ENCODE measurements at regions not wholly inside any gene's neighbourhood (a gene's known extent, or its start where the extent isn't known, plus 50 kb on each side); places are given as distances from the start of the nearest gene placed in this dataset.

DNA sequence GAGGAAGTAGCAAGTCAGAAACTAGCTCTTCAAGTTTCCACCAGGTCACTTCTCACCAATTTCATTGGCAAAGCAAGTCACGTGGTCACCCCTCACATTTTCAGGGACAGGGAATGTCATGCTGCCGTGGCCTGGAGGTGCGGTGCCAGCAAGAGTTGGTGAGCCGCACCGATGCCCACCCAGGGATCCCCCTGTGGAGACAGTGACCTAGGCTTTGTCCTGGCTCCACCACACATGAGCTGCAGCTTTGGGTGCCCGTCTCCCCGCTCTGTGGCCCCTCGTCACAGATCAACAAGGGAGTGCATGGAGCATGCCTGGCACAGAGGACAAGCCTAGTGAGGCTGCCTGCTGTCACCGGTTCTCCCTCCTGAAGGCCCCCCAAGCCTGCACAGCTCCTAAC lies 226.7 kb upstream of the PPP2R2D start:
- Histone ChIP-seq H3K4me2 (no peak overlapping the region), H3K4me3 (no peak overlapping the region), H3K9me3 (peaks cover 5% of the 10 kb centered on the region; the same call in 1 of the 3 replicates), H3K27ac (no peak overlapping the region), H3K4me1 (no peaks in the 10 kb centered on the region)
- ChIA-PET CTCF (no interaction called here), POLR2A (no interaction called here)
- ATAC-seq (no peak), DNase-seq (ENCODE audit: low read depth in 1 of 2, low spot score in 1 of 2) (no peak), FAIRE-seq (no peak)
- 13% methylated on average over 9 of the region's 9 CpGs for WGBS (ENCODE audit: missing lambda C conversion rate)
- TF ChIP-seq KDM1A (IDR thresholded peaks at IDR 0.05; ENCODE audit: low read depth) = no peak
- no peak for TF ChIP-seq HEYL (CRISPR knock-in tag; IDR thresholded peaks at IDR 0.05)
- TF ChIP-seq, protein P1, sequence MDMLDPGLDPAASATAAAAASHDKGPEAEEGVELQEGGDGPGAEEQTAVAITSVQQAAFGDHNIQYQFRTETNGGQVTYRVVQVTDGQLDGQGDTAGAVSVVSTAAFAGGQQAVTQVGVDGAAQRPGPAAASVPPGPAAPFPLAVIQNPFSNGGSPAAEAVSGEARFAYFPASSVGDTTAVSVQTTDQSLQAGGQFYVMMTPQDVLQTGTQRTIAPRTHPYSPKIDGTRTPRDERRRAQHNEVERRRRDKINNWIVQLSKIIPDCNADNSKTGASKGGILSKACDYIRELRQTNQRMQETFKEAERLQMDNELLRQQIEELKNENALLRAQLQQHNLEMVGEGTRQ (IDR thresholded peaks at IDR 0.05) = peak; percentile 43
- TF ChIP-seq, protein P2, sequence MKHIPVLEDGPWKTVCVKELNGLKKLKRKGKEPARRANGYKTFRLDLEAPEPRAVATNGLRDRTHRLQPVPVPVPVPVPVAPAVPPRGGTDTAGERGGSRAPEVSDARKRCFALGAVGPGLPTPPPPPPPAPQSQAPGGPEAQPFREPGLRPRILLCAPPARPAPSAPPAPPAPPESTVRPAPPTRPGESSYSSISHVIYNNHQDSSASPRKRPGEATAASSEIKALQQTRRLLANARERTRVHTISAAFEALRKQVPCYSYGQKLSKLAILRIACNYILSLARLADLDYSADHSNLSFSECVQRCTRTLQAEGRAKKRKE (CRISPR knock-in tag; IDR thresholded peaks at IDR 0.05; ENCODE audit: low read depth) = no peak

DNA sequence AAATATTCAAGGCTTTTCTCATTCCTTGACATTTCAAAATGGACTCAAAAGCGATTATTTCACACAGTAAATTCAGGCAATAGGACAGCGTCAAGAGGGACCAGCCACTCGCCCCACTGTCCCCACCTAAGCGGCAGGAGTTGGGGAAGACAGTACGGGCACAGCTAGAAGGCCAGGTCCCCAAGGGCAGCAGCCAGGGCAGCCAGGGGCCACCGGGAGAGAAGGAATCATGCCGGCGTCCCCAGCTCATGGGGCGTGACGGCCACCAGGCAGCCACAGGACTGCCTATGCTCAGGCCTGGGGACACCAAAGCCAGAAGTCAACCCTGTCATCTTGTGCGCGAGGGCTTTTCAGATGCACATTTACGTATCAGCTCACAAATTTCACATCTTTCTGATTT lies 225.7 kb upstream of the PPP2R2D start:
- ATAC-seq (no peak), DNase-seq (ENCODE audit: low read depth in 1 of 2, low spot score in 1 of 2) (no peak), FAIRE-seq (no peak)
- Histone ChIP-seq H3K9me3 (peaks cover 5% of the 10 kb centered on the region; the same call in 1 of the 3 replicates), H3K27ac (no peak overlapping the region), H3K4me3 (no peak overlapping the region), H3K4me2 (no peak overlapping the region), H3K4me1 (no peaks in the 10 kb centered on the region)
- ChIA-PET POLR2A (no interaction called here), CTCF (no interaction called here)
- WGBS (ENCODE audit: missing lambda C conversion rate) = 48% methylated on average over 13 of the region's 13 CpGs
- TF ChIP-seq, protein P3, sequence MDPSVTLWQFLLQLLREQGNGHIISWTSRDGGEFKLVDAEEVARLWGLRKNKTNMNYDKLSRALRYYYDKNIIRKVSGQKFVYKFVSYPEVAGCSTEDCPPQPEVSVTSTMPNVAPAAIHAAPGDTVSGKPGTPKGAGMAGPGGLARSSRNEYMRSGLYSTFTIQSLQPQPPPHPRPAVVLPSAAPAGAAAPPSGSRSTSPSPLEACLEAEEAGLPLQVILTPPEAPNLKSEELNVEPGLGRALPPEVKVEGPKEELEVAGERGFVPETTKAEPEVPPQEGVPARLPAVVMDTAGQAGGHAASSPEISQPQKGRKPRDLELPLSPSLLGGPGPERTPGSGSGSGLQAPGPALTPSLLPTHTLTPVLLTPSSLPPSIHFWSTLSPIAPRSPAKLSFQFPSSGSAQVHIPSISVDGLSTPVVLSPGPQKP (IDR thresholded peaks at IDR 0.05; ENCODE audit: low read depth, low read length) = no peak
- TF ChIP-seq NR3C1 (IDR thresholded peaks at IDR 0.05) (no peak), JUNB (IDR thresholded peaks at IDR 0.05) (no peak), MAFK (IDR thresholded peaks at IDR 0.05; ENCODE audit: partially characterized antibody) (no peak), HOXB13 (CRISPR knock-in tag; IDR thresholded peaks at IDR 0.05; ENCODE audit: low read depth) (no peak), POLR2A (IDR thresholded peaks at IDR 0.05; ENCODE audit: low read length) (no peak), TFCP2L1 (CRISPR knock-in tag; IDR thresholded peaks at IDR 0.05) (no peak), CHD4 (IDR thresholded peaks at IDR 0.05; ENCODE audit: borderline replicate concordance) (no peak), CEBPB (IDR thresholded peaks at IDR 0.05) (no peak), MAZ (IDR thresholded peaks at IDR 0.05; ENCODE audit: borderline replicate concordance, low read depth, low read length) (no peak), CBX8 (IDR thresholded peaks at IDR 0.05) (no peak), FOSL2 (IDR thresholded peaks at IDR 0.05) (no peak), FOSL2 (CRISPR knock-in tag; IDR thresholded peaks at IDR 0.05) (no peak), RFX5 (IDR thresholded peaks at IDR 0.05) (no peak), FOSB (CRISPR knock-in tag; IDR thresholded peaks at IDR 0.05) (no peak), ZSCAN20 (CRISPR knock-in tag; IDR thresholded peaks at IDR 0.05) (no peak)
- TF ChIP-seq, protein P4, sequence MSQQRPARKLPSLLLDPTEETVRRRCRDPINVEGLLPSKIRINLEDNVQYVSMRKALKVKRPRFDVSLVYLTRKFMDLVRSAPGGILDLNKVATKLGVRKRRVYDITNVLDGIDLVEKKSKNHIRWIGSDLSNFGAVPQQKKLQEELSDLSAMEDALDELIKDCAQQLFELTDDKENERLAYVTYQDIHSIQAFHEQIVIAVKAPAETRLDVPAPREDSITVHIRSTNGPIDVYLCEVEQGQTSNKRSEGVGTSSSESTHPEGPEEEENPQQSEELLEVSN (IDR thresholded peaks at IDR 0.05; ENCODE audit: borderline replicate concordance, low read depth) = no peak
- TF ChIP-seq, protein P5, sequence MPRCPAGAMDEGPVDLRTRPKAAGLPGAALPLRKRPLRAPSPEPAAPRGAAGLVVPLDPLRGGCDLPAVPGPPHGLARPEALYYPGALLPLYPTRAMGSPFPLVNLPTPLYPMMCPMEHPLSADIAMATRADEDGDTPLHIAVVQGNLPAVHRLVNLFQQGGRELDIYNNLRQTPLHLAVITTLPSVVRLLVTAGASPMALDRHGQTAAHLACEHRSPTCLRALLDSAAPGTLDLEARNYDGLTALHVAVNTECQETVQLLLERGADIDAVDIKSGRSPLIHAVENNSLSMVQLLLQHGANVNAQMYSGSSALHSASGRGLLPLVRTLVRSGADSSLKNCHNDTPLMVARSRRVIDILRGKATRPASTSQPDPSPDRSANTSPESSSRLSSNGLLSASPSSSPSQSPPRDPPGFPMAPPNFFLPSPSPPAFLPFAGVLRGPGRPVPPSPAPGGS (IDR thresholded peaks at IDR 0.05) = no peak
- TF ChIP-seq, protein P6, sequence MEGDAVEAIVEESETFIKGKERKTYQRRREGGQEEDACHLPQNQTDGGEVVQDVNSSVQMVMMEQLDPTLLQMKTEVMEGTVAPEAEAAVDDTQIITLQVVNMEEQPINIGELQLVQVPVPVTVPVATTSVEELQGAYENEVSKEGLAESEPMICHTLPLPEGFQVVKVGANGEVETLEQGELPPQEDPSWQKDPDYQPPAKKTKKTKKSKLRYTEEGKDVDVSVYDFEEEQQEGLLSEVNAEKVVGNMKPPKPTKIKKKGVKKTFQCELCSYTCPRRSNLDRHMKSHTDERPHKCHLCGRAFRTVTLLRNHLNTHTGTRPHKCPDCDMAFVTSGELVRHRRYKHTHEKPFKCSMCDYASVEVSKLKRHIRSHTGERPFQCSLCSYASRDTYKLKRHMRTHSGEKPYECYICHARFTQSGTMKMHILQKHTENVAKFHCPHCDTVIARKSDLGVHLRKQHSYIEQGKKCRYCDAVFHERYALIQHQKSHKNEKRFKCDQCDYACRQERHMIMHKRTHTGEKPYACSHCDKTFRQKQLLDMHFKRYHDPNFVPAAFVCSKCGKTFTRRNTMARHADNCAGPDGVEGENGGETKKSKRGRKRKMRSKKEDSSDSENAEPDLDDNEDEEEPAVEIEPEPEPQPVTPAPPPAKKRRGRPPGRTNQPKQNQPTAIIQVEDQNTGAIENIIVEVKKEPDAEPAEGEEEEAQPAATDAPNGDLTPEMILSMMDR (IDR thresholded peaks at IDR 0.05) = no peak
- TF ChIP-seq, protein P7, sequence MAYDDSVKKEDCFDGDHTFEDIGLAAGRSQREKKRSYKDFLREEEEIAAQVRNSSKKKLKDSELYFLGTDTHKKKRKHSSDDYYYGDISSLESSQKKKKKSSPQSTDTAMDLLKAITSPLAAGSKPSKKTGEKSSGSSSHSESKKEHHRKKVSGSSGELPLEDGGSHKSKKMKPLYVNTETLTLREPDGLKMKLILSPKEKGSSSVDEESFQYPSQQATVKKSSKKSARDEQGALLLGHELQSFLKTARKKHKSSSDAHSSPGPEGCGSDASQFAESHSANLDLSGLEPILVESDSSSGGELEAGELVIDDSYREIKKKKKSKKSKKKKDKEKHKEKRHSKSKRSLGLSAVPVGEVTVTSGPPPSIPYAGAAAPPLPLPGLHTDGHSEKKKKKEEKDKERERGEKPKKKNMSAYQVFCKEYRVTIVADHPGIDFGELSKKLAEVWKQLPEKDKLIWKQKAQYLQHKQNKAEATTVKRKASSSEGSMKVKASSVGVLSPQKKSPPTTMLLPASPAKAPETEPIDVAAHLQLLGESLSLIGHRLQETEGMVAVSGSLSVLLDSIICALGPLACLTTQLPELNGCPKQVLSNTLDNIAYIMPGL (CRISPR knock-in tag; IDR thresholded peaks at IDR 0.05; ENCODE audit: borderline replicate concordance) = no peak
